Endothelial cell of umbilical vein (primary cell): ENCODE measurements at regions not wholly inside any gene's neighbourhood (a gene's known extent, or its start where the extent isn't known, plus 50 kb on each side); places are given as distances from the start of the nearest gene placed in this dataset.

ENCODE experiments used
- BruUV-seq: library from RNA; stranded (reverse); fragments of 400-500 nt; replicated peaks from 2 replicates; lab custom pipeline; 2021; lab: Mats Ljungman, UMichigan
- CTCF ChIA-PET: fragments of 300-600, 350-600 bp; sonication (Branson Sonifier 250); formaldehyde crosslinking; loops from one replicate; lab custom pipeline; 2021; ENCODE audit warnings: antibody characterized with exemption, inconsistent platforms; lab: Charles Lee
- POLR2A ChIA-PET: fragments of 300-600, 350-600 bp; sonication (Branson Sonifier 250); formaldehyde crosslinking; loops from one replicate; lab custom pipeline; 2021; ENCODE audit warnings: antibody characterized with exemption, inconsistent platforms; lab: Charles Lee
- DNase-seq: peaks from one replicate; pipeline ENCODE4 v3.0.0-alpha.2; 2011; ENCODE audit warnings: low read depth, low spot score
- FAIRE-seq: peaks from 2 replicates; lab custom pipeline; 2011; peaks lifted over from hg19 to GRCh38; lab: Jason Lieb, UNC
- H2AFZ ChIP-seq: 2 replicates; pipeline ENCODE4 v1.6.0; 2012; ENCODE audit warnings: low read depth, low read length, control low read depth, inconsistent platforms
- H3K27ac ChIP-seq: 2 replicates; pipeline ENCODE4 v1.5.1; 2011; ENCODE audit warnings: low read depth, mild to moderate bottlenecking, control low read depth, low read length, moderate library complexity; ENCODE audit not compliant: insufficient read depth
- H3K27me3 ChIP-seq, 2 experiments: 2 replicates each; pipeline versions ENCODE4 v1.6.0 to v1.6.1; 2011; ENCODE audit warnings: low read length in 2 of 2, mixed read lengths in 1 of 2; ENCODE audit not compliant: control insufficient read depth in 2 of 2, insufficient read depth in 2 of 2
- H3K36me3 ChIP-seq, 2 experiments: 2 replicates in 1 of 2; 3 replicates in 1 of 2; pipeline ENCODE4 v1.5.1; 2011; ENCODE audit warnings: low read length in 2 of 2, mild to moderate bottlenecking in 1 of 2, moderate library complexity in 1 of 2; ENCODE audit not compliant: control insufficient read depth in 2 of 2, insufficient read depth in 2 of 2; ENCODE audit errors: extremely low read depth in 1 of 2
- H3K4me1 ChIP-seq: 3 replicates; pipeline ENCODE4 v1.5.1; 2011; ENCODE audit warnings: mild to moderate bottlenecking, low read length; ENCODE audit not compliant: control insufficient read depth, insufficient read depth; ENCODE audit errors: extremely low read depth
- H3K4me2 ChIP-seq: 2 replicates; pipeline ENCODE4 v1.6.1; 2011; ENCODE audit warnings: low read length, control low read depth, mixed read lengths; ENCODE audit not compliant: insufficient read depth
- H3K4me3 ChIP-seq, 3 experiments: fragments of 200-600 bp in 1 of 3; sonication (generic), shearing (Covaris generic) in 1 of 3; replicated peaks in 1 of 3; 2 replicates each; pipeline ENCODE4 v1.5.1; 2011 to 2016; ENCODE audit warnings: control low read depth in 3 of 3, low read length in 3 of 3, mild to moderate bottlenecking in 2 of 3, inconsistent platforms in 1 of 3, low read depth in 1 of 3, moderate library complexity in 1 of 3; ENCODE audit not compliant: insufficient read depth in 1 of 3
- H3K79me2 ChIP-seq: 2 replicates; pipeline ENCODE4 v1.6.0; 2012; ENCODE audit warnings: low read length, inconsistent platforms; ENCODE audit not compliant: control insufficient read depth, insufficient read depth
- H3K9ac ChIP-seq: replicated peaks from 2 replicates; pipeline ENCODE3; 2011; ENCODE audit warnings: low read length, control low read depth; ENCODE audit not compliant: insufficient read depth; ENCODE audit errors: extremely low read depth
- H3K9me1 ChIP-seq: replicated peaks from 3 replicates; pipeline ENCODE4 v1.6.0; 2011; ENCODE audit warnings: mild to moderate bottlenecking, low read length; ENCODE audit not compliant: control insufficient read depth, insufficient read depth; ENCODE audit errors: extremely low read depth
- H3K9me3 ChIP-seq: replicated peaks from 2 replicates; pipeline ENCODE4 v1.5.1; 2012; ENCODE audit warnings: low read length, inconsistent platforms; ENCODE audit not compliant: control insufficient read depth, insufficient read depth
- H4K20me1 ChIP-seq: replicated peaks from 2 replicates; pipeline ENCODE3; 2011; ENCODE audit warnings: mild to moderate bottlenecking, low read length; ENCODE audit not compliant: control insufficient read depth, insufficient read depth; ENCODE audit errors: extremely low read depth
- CTCF ChIP-seq, 2 donors: IDR thresholded peaks; 1 replicate in 1 of 2; 2 replicates in 1 of 2; pipeline ENCODE4 v1.5.1; 2011; ENCODE audit warnings: low read length in 2 of 2, mild to moderate bottlenecking in 2 of 2, moderate library complexity in 2 of 2, control low read depth in 1 of 2, inconsistent platforms in 1 of 2, low read depth in 1 of 2; ENCODE audit not compliant: insufficient read depth in 1 of 2; ENCODE audit errors: extremely low read depth in 1 of 2
- EZH2 ChIP-seq: IDR thresholded peaks from 2 replicates; pipeline ENCODE4 v1.6.1; 2012; ENCODE audit warnings: borderline replicate concordance, low read depth, mild to moderate bottlenecking, moderate library complexity, low read length, inconsistent platforms; ENCODE audit not compliant: severe bottlenecking
- FOS ChIP-seq: IDR thresholded peaks from 2 replicates; pipeline ENCODE4 v1.6.1; 2011; ENCODE audit warnings: mild to moderate bottlenecking, low read length, moderate library complexity, borderline replicate concordance; ENCODE audit not compliant: insufficient read depth
- GATA2 ChIP-seq: IDR thresholded peaks from 2 replicates; pipeline ENCODE4 v1.7.0; 2011; ENCODE audit warnings: low read depth, mild to moderate bottlenecking, moderate library complexity, mixed read lengths, low read length; ENCODE audit not compliant: insufficient read length, insufficient read depth
- JUN ChIP-seq: IDR thresholded peaks from 2 replicates; pipeline ENCODE4 v1.6.1; 2011; ENCODE audit warnings: borderline replicate concordance, low read depth; ENCODE audit not compliant: insufficient read length, insufficient read depth
- MAX ChIP-seq: IDR thresholded peaks from 2 replicates; pipeline ENCODE4 v1.6.1; 2011; ENCODE audit not compliant: insufficient read depth, insufficient read length
- MYC ChIP-seq: IDR thresholded peaks from one replicate; pipeline ENCODE4 v1.6.1; 2011; ENCODE audit warnings: mild to moderate bottlenecking, low read depth, low read length
- POLR2A ChIP-seq: IDR thresholded peaks from 2 replicates; pipeline ENCODE4 v1.6.1; 2012; ENCODE audit warnings: low read depth, mild to moderate bottlenecking, control low read depth, low read length
- POLR2AphosphoS5 ChIP-seq: IDR thresholded peaks from 2 replicates; pipeline ENCODE4 v1.6.1; 2012; ENCODE audit warnings: low read depth, mild to moderate bottlenecking, control low read depth, low read length, moderate library complexity; ENCODE audit not compliant: insufficient read depth
- dilution Hi-C: fragments of 300-500 bp; cut with MboI; formaldehyde crosslinking; loops from one replicate; pipeline ENCODE4 v1.15.0; 2019; ENCODE audit warnings: low sequenced_read_pairs; ENCODE audit not compliant: extremely low pct_ligation_motif_present
- intact Hi-C: fragments of 100-400 bp; cut with micrococcal nuclease; formaldehyde crosslinking; loops from one replicate; pipeline ENCODE4 v1.10.0; 2022

GRCh38 chr3:147843331-147843730 lies 434.2 kb downstream of the ZIC1 start:
- BruUV-seq, result no TSS peak

More at GRCh38 chr3:147843331-147843730, 434.2 kb downstream of the ZIC1 start:
- intact Hi-C loops, result no loop called here
- no peaks in the 10 kb centered on the region for H3K27me3 ChIP-seq
- no peak overlapping the region for H3K9ac ChIP-seq
- TF ChIP-seq MAX (no peak), GATA2 (no peak), POLR2A (no peak), FOS (no peak), CTCF (IDR thresholded peaks at IDR 0.05; ENCODE audit: extremely low read depth in 1 of 2, insufficient read depth in 1 of 2, low read depth in 1 of 2, low read length in 2 of 2) (no peak), EZH2 (no peak), JUN (no peak), POLR2AphosphoS5 (no peak), MYC (no peak)
- H3K36me3 ChIP-seq, result no peaks in the 10 kb centered on the region
- H4K20me1 ChIP-seq, result no peaks in the 10 kb centered on the region
- no peak overlapping the region for H3K4me2 ChIP-seq
- no peaks in the 10 kb centered on the region for H3K79me2 ChIP-seq
- dilution Hi-C loops, result no loop called here
- no peaks in the 10 kb centered on the region for H3K9me3 ChIP-seq
- no peak overlapping the region for H3K4me3 ChIP-seq
- no peaks in the 10 kb centered on the region for H3K4me1 ChIP-seq
- no peak overlapping the region for H3K27ac ChIP-seq
- CTCF ChIA-PET, result no interaction called here
- DNase-seq, result no peak
- no peak overlapping the region for H2AFZ ChIP-seq
- H3K9me1 ChIP-seq, result no peaks in the 10 kb centered on the region
- FAIRE-seq, result no peak
- POLR2A ChIA-PET, result no interaction called here
